NCI-H1436 (cell line): ENCODE measurements at regions not wholly inside any gene's neighbourhood (a gene's known extent, or its start where the extent isn't known, plus 50 kb on each side); places are given as distances from the start of the nearest gene placed in this dataset.

Source experiments
- DNase-seq: peaks from one replicate; lab custom pipeline; 2025; lab: John Stamatoyannopoulos, UW

DNA sequence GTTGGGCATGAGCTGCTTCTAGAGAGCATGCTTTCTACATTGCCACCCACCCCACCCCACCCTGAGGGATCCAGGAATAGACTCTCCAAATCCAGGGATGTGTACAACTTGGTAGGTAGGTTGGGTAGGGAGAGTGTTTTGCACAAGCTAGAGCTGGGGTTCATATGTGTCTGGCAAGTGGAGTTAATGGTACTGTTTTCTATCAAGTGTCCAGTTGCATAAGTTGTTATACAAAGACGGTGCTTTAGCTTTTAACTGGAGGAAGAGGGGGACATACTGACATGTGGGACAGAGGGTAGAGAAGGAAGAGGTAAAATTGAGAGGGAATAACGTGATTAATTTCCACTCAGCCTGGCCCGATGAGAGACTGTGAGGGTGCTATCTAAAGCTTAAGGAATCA, 51.0 kb upstream of the TNC start:
- DNase-seq: no peak

DNA sequence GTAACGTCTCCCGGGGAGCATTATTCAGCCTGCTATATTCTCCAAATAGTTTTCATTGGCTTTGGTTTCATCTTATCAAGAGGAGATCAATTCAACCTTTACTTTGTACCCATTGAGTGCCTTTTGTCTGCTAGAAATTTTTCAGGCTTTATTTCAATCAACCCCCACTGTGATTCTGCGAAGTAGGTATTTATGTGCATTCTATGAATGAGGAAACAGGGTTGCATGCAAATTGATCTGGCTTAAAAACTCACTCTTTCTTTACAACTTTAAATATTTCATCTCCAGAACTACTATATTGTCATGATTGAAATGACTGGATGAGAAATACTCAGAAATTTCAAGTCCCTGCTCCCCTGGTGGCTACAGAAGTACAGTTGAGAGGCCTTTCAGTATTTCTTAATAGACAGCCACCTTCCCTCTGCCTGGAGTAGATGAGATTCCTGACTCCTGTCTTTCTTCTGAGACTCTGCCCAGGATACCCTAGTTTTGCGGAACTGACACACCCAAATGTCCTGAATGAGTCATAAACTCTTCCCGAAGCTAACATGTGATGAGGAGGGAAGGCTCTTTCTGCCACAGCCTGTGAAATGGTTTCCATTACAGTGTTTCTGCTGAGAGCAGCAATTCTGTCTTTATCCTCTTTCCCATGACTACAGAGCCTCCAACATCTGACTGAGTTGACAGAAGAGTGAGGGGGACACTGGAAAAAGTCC, 52.6 kb upstream of the TNC start:
- no peak for DNase-seq

DNA sequence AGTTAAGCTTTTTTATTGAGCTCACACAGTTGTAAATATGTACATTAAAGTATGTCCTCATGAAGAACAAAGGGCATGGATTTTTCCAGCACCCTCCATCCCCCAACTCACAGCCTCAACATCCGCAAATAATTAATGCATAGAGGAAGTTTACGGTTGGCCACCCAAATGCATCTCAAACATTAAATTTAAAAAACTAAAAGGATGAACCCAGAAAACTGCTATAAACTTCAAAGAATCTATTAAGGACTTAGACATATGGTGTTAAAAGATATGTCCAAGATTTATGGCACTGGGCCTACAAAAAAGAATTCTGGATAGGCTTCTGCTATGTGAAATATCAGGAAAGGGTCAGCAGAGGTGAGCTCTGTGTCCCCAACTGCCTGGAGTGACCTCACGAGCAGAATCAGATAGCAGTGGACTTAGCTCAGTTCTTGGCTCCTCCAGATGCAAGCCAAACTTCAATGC, 54.0 kb upstream of the TNC start:
- DNase-seq: no peak

DNA sequence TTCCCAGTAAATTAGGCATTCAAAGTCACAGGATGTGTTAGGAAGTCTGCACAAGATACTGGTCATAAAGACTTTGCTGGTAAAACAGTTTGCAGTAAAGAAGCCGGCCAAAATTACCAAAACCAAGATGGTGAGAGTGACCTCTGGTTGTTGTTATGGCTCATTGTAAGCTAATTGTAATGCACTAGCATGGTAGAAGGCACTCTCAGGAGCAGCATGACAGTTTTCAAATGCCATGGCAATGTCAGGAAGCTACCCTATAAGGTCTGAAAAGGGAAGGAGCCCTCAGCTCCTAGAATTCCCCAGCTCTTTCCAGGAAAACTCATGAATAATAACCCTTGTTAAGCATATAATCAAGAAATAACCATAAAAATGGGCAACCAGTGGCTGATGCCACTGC, 64.3 kb upstream of the TNC start:
- no peak for DNase-seq

DNA sequence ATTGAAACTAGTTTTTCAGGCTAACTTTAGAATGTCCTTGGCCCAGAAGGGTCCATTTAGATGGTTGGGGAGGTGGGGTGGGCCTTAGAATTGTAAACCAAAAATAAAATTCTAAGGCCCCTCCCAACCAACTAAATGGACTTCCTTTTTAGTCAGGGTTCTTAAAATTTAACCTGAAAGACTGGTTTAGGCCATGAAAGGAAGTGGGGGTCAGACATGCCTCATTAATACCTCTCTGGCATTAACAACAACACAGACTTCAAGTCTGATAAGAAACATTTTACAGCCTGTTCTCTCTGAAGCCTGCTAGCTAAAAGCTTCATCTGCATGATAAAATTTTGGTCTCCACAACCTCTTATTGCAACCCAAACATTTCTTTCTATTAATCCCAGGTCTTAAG, 65.5 kb upstream of the TNC start:
- no peak for DNase-seq

DNA sequence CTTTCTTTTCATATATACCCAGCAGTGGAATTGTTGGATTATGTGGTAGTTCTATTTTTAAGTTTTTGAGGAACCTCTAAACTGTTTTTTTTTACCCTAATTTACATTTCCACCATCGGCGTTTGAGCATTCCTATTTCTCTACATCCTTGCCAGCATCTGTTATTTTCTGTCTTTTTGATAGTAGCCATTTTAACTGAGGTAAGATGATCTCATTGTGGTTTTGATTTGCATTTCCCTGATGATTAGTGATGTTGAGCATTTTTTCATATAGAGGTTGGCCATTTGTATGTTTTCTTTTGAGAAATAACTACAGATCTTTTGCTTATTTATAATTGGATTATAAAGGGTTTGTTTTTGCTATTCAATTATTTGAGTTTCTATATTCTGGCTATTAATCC, 71.7 kb upstream of the TNC start:
- DNase-seq: no peak

DNA sequence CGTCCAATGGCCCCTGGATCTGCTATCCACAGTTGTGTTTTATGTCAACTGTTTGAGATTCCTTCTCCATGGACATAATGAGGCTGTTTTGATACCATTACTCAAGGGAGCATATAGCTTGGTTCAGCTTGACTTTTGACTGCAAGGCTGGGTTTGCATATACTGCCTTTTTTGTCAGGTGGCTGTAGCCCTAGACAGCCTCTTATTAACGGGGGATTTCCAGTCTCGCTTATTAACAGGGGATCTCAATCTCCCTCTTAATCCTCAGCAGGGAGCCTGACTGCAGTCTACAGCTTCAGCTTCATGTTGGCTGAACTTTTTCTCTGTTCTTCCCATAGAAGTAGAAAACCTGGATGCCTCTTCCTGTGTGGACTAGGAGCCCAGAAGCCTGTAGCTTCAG, 73.7 kb upstream of the TNC start:
- no peak for DNase-seq

DNA sequence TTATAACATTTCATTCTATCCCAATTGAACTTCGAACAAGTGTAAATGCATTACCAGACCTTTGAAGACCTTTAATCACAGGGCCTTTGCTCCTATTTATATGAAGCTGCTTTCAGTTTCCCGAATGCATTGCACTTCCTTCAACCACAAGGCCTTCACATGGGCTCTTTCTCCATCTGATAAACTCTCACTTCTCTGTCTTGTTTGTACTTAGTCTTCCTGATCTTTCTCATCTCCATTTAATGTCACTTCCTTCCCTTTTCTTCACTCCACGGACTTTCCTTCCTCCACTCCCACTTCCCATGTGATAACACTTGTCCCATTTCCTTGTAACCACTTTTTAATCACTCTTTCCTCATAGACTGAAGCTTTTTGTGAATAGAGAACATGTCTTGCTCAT, 74.3 kb upstream of the TNC start:
- no peak for DNase-seq

DNA sequence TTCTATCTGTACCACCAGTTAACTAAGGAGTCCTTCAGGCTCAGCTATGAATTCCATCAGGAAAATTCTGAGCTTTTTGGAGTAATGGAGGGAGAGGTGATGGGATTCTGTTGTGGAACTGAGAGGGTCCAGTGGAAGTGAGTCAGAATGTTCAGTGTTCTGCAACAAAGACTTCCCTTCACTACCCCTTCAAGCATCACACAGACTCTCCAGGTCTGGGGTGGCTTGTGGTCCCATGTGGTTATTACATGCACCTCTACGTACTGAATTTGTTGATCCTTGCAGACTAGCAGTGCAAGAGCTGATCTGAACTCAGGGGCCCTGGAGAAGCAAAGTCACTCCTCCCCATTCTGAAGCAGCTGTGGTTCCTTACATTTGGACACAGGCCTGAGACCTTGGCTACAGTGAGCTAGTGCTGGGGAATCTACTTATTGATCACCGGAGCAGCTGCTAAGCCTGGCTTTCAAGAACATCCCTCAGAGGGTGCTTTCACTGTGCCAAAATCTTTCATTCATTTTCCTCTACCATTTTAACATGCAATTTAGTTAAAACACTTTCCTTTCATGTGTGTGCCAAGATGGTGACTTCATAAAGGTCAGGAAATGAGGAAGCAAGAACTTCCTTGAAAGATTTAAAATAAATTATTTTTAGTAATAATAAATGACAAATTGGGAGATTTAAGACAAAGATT, 75.0 kb upstream of the TNC start:
- DNase-seq: no peak

DNA sequence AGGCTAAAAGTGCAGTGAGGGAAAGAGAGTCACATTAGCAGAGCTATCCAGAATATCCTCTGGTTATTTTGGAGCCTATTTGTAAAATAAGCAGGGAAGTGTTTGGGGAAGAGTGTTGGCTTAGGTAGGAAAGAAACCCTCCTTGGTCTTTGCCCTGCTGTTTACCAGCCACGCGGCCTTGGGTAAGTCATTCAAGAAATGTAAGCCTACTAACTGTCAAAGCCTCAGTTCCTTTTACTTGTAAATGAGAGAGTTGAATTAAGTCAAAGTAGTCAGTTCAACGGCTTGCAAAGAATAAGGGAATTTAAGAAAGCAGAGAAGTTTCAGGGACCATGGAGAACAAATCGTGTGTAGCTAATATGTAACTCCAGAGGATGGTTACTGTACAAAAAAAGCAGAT, 75.8 kb upstream of the TNC start:
- DNase-seq: no peak

DNA sequence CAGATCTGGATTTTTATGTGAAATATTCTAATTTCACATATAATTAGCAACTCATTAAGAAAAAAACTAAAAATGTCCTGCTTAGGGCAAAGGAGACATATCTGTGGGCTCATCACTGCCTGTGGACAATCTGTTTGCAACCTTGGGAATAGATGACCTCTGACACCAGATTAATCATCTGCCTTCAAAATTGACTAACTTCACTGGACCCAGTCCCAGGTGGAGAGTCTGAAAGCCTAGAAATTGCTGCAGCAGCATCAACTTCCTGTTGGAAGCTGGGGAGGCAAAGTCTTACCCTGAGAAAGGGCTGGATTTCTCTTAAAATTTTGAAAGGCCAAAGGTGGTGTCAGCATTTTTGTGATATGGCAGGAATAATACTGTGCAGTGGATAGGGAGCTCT, 76.3 kb upstream of the TNC start:
- no peak for DNase-seq

DNA sequence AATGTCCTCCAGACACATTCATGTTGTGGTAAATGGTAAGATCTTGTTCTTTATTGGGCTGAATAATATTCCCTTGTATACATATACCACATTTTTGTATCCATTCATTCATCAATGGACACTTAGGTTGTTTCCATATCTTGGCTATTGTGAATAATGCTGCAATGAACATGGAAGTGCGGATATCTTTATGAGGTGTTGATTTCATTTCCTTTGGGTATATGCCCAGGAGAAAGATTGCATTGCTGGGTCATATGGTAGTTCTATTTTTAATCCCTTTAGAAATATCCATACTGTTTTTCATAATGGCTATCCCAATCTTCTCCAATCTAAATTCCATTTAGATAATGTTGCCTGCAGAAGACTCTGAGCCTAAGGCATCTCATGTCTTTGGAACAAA, 78.0 kb upstream of the TNC start:
- DNase-seq: no peak

DNA sequence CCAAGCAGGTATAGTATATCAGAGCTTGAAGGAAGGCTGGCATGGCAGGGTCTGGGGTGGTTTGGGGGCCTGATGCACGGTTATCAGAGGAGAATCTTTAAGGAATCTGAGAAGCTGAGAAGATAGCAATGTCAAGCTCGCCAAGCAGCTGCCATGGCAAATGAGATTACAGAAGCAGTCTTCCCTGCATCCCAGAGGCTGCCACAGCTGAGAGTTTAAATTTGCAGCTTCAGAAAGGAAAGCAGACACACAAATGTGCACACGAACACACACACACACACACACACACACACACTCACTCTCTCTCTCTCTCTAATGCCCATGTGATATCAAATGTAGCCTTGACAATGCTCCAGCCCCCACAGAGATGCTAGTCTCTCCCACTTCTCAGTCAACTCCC, 79.0 kb upstream of the TNC start:
- DNase-seq: no peak

DNA sequence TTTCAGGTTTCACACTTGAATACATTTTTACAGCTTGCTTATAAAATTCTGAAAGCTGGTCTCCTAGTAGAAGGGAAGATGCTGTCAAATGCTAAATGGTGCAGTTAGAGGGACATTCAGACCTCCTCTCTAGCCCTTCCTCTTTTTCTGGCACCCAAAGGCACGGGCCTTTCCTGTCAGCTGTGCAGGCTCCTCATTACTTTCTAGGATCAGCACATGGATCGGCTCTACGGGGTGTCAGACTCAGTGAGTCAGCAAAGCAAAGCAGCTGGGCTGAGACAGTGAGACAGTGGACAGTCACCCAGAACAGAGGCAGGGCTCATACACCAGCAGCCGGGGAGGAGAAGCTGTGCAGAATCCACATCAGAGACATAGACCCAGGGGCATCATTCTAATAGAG, 80.0 kb upstream of the TNC start:
- DNase-seq: no peak

DNA sequence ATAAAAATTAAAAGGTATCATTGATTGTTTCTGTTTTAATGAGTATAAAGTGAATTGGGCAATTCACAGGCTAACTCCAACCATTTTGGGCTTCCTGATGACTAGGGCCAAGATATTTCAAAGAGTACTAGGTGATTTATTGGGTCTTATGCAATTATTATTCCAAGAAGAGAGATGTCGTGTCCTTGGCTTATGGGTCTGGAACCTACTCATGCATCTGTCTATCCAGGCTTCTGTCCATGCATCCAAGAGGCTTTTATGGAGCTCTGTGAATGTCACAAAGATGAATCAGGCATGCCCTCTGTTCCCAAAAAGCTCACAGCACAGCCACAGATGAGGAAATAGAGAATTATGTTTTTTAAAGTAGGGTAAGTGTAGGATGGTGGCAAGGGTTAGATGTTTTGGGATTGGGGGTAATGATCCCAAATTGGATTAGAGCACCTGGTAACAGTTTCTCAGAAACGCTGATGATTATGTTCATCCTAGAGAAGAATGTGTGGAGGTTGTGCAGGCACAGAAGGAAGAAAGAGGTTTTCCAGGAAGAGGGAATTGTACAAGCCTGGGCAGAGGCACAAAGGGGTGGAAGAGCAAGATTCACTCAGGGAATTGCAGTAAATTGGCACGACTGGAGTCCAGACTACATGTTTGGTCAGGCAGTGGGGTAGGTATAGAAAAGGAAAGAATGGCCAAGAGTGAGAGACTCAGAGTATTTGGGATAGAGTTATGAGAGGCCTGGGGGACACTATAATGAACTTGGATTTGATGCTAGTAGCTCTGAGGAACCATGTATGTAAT, 83.0 kb upstream of the TNC start:
- no peak for DNase-seq

DNA sequence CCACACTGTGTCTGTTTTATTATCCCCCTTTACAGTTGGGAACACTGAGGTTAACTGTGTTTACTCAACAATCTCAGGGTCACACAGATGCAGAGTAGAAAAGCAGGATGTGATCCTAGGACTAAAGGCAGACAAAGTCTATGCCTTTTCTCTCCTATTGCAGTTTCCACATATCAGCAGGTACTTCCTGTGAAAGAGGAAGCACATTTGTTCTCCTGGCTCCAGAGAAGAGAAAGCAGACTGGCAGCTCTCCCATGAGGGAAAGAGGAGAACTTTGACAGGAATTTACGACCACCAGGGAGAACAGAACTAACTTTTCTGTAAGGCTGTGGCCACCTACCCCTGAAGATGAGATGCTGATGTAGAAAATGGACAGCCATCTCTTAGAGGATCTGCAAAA, 84.2 kb upstream of the TNC start:
- DNase-seq: no peak

DNA sequence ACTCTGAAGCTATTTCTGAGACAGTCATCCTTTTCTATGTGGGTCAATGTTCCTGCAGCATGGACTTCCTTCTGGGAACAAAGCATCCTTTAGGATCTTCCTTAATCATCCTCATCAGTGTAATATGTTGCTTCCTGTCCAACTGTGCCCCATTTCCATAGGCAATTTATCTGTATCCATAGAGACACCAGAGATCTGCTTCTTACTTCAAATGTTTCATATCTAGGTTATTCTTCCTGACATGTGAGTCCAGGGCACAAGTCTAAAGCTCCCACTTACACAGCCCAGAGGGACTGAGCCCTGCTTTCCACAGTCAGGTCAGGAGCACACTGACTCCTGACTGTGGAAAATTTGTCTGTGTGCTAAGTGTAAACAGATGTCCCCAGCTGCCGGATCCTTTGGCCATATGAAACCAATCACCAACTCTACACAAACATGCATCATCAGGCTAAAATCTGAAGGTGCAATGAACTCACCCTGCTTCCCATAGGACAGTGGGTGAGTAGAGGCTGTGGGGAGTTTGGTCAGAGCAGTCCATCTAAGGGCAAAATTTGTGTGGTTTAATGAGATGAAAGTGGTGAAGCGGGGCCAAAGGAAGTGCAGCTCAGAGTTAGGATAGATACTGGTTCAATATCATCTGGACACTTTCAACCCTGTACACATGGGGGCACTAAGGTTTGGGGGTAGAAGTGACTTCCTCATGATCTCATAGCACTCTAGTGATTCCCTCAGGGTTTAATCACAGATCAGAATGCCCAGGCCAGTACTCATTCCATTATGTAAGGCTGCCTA, 85.2 kb upstream of the TNC start:
- no peak for DNase-seq

DNA sequence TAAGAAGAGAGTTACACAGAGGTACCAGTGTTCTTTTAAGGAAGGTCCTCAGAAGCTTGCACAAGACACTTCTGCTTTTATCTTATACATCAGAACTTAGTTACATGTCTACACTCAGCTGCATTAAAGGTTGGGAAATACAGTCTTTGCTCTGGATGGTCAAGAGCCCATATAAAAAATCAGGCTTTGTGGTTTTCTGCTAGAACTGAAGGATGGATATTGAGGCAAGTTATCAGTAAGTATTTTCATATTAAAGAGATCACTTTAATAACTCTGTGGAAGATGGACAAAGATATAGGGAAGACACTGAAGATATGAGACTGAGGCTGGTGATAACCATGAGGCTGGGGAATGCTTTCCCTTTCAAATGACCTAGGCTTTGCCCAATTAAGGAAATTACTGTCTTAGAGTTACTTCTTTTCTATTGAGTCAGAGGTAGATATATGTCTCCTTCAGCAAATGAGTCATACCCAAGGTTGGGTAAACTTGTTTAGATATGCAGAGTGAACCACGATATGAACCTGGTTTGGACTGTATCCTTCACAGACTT, 87.0 kb upstream of the TNC start:
- no peak for DNase-seq

DNA sequence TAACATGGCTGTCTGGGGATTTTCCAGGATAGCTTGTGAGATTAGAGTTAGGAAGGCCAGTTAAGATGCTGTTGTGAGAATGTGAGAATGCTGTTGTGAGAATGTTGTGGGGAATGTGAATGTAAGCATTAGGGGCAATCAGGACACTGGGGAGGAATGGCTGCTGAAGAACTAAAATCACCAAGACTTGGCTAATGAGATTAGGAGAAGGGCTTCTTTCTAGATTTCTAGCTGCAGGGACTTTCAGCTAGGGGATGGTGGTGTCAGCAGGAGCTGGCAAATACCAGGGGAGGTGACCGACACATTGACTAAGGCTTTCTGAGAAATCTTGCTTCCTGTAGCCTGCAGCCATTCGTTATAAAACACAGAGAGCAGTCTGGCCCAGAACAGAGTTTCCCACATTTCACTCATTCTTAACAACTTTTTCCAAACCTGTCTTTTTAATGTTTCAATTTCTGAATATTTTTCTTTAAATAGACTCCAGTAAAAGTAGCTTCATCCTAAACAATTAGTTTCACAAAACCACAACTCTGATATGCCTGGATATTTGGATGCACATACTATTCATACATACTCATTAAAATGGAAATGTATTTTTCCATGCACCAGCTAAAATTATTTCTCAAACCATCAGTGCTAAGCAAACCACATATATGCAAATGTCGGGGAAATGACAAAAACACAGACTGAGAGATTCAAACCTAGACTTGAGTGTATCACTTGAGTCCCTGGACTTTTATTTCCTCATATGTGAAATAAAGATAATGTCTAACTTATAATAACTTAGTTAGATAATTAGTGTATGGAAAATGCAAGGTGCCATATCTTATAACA, 89.3 kb upstream of the TNC start:
- DNase-seq: no peak

DNA sequence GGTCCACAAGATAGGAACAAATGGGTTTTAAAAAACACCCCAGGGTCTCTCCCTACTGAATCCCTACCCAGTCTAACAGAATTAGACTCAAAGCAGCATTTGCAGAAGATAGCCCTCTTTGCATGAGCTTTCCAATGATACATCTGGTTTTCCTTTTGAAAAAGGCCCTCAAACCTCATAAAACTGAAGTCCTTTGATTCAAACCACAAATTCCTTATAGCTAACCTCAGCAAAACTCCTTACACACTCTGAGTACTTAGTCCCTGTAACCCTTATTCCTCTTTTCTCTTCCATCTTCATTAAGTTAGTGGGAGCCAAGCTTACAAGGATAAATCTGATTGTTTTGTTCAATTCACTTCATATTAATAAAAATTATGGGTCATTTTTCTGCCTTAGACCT, 90.5 kb upstream of the TNC start:
- no peak for DNase-seq
